H9 (cell line): ENCODE measurements at regions not wholly inside any gene's neighbourhood (a gene's known extent, or its start where the extent isn't known, plus 50 kb on each side); places are given as distances from the start of the nearest gene placed in this dataset.

Source experiments
- DNase-seq: peaks from one replicate; pipeline ENCODE4 v3.0.0-alpha.2; 2017
- H2AFZ ChIP-seq: one replicate; pipeline ENCODE4 v1.6.1; 2013; ENCODE audit warnings: mild to moderate bottlenecking, low read length, control low read depth, moderate library complexity
- H2AK5ac ChIP-seq: 2 replicates; pipeline ENCODE4 v1.6.1; 2013; ENCODE audit warnings: low read length, control low read depth, mixed read lengths; ENCODE audit not compliant: insufficient read length
- H2BK120ac ChIP-seq: one replicate; pipeline ENCODE4 v1.6.1; 2013; ENCODE audit warnings: low read depth, mild to moderate bottlenecking, low read length, control low read depth, inconsistent platforms; ENCODE audit not compliant: poor library complexity, severe bottlenecking
- H2BK12ac ChIP-seq: 2 replicates; pipeline ENCODE4 v1.6.1; 2013; ENCODE audit warnings: low read length, control low read depth, mixed read lengths, low read depth; ENCODE audit not compliant: insufficient read length
- H2BK15ac ChIP-seq: 2 replicates; pipeline ENCODE4 v1.6.1; 2013; ENCODE audit warnings: low read depth, low read length, control low read depth
- H2BK20ac ChIP-seq: one replicate; pipeline ENCODE4 v1.6.1; 2013; ENCODE audit warnings: low read depth, mild to moderate bottlenecking, low read length, control low read depth, inconsistent platforms; ENCODE audit not compliant: poor library complexity, severe bottlenecking
- H2BK5ac ChIP-seq: 2 replicates; pipeline ENCODE4 v1.6.1; 2013; ENCODE audit warnings: low read length, control low read depth, mixed read lengths; ENCODE audit not compliant: insufficient read length
- H3K14ac ChIP-seq: 2 replicates; pipeline ENCODE4 v1.6.1; 2013; ENCODE audit warnings: low read length, control low read depth; ENCODE audit not compliant: insufficient read depth
- H3K18ac ChIP-seq: 2 replicates; pipeline ENCODE4 v1.6.1; 2013; ENCODE audit warnings: low read depth, mild to moderate bottlenecking, mixed read lengths, low read length, control low read depth; ENCODE audit not compliant: insufficient read length
- H3K23ac ChIP-seq: 2 replicates; pipeline ENCODE4 v1.6.1; 2013; ENCODE audit warnings: low read length, control low read depth, mixed read lengths, low read depth; ENCODE audit not compliant: insufficient read length
- H3K23me2 ChIP-seq: 2 replicates; pipeline ENCODE4 v1.6.1; 2013; ENCODE audit warnings: low read depth, mild to moderate bottlenecking, mixed read lengths, low read length, control low read depth; ENCODE audit not compliant: insufficient read length, poor library complexity, severe bottlenecking
- H3K27ac ChIP-seq: 2 replicates; pipeline ENCODE4 v1.5.1; 2013; ENCODE audit warnings: low read length, control low read depth, mixed read lengths, low read depth; ENCODE audit not compliant: insufficient read length
- H3K27me3 ChIP-seq: 2 replicates; pipeline ENCODE4 v1.6.1; 2013; ENCODE audit warnings: low read length, control low read depth, inconsistent platforms; ENCODE audit not compliant: insufficient read depth
- H3K4ac ChIP-seq: 2 replicates; pipeline ENCODE4 v1.6.1; 2013; ENCODE audit warnings: low read depth, mild to moderate bottlenecking, control low read depth, inconsistent platforms, low read length, moderate library complexity
- H3K4me1 ChIP-seq: 2 replicates; pipeline ENCODE4 v1.6.1; 2013; ENCODE audit warnings: low read length, control low read depth, inconsistent platforms; ENCODE audit not compliant: insufficient read depth
- H3K4me2 ChIP-seq: 2 replicates; pipeline ENCODE4 v1.6.1; 2013; ENCODE audit warnings: low read length, control low read depth, mixed read lengths; ENCODE audit not compliant: insufficient read length, insufficient read depth
- H3K56ac ChIP-seq: 2 replicates; pipeline ENCODE4 v1.6.1; 2013; ENCODE audit warnings: low read depth, mild to moderate bottlenecking, mixed read lengths, low read length, control low read depth; ENCODE audit not compliant: insufficient read length
- H3K79me1 ChIP-seq: 2 replicates; pipeline ENCODE4 v1.6.1; 2013; ENCODE audit warnings: low read depth, mild to moderate bottlenecking, moderate library complexity, low read length, control low read depth, inconsistent platforms; ENCODE audit not compliant: insufficient read depth, poor library complexity, severe bottlenecking
- H3K79me2 ChIP-seq: 2 replicates; pipeline ENCODE4 v1.6.1; 2013; ENCODE audit warnings: low read length, control low read depth, inconsistent platforms; ENCODE audit not compliant: insufficient read depth
- H3K9ac ChIP-seq: 2 replicates; pipeline ENCODE4 v1.6.1; 2013; ENCODE audit warnings: low read length, control low read depth, mixed read lengths; ENCODE audit not compliant: insufficient read length; ENCODE audit errors: extremely low read depth
- H3K9me3 ChIP-seq: one replicate; pipeline ENCODE4 v1.6.1; 2013; ENCODE audit warnings: low read depth, low read length, inconsistent platforms; ENCODE audit not compliant: control insufficient read depth
- H3T11ph ChIP-seq: one replicate; pipeline ENCODE4 v1.6.1; 2013; ENCODE audit warnings: mild to moderate bottlenecking, low read length, control low read depth, inconsistent platforms
- H4K20me1 ChIP-seq: one replicate; pipeline ENCODE4 v1.6.1; 2013; ENCODE audit not compliant: control insufficient read depth, insufficient read length, insufficient read depth
- H4K5ac ChIP-seq: 2 replicates; pipeline ENCODE4 v1.6.1; 2013; ENCODE audit warnings: low read depth, mild to moderate bottlenecking, mixed read lengths, low read length, control low read depth; ENCODE audit not compliant: insufficient read length
- H4K8ac ChIP-seq: replicated peaks from 2 replicates; pipeline ENCODE4 v1.6.1; 2013; ENCODE audit warnings: low read length, control low read depth, mixed read lengths, low read depth; ENCODE audit not compliant: insufficient read length
- H4K91ac ChIP-seq: 2 replicates; pipeline ENCODE4 v1.6.1; 2013; ENCODE audit warnings: low read depth, mild to moderate bottlenecking, moderate library complexity, mixed read lengths, low read length, control low read depth; ENCODE audit not compliant: insufficient read length
- H3K27ac Mint-ChIP-seq, 3 experiments: 2 replicates in 2 of 3; 3 replicates in 1 of 3; pipeline ENCODE4 v1.8.0; 2020 to 2021; ENCODE audit warnings: mixed read lengths in 3 of 3, mild to moderate bottlenecking in 1 of 3, moderate library complexity in 1 of 3
- H3K27me3 Mint-ChIP-seq: 2 replicates; pipeline ENCODE4 v1.8.0; 2021; ENCODE audit warnings: low read depth, mild to moderate bottlenecking, moderate library complexity, mixed read lengths
- H3K36me3 Mint-ChIP-seq, 3 experiments: 2 replicates in 2 of 3; 3 replicates in 1 of 3; pipeline ENCODE4 v1.8.0; 2020 to 2021; ENCODE audit warnings: low read depth in 3 of 3, mixed read lengths in 3 of 3; ENCODE audit not compliant: insufficient read depth in 1 of 3
- H3K4me1 Mint-ChIP-seq, 2 experiments: 2 replicates each; pipeline ENCODE4 v1.8.0; 2020; ENCODE audit warnings: mixed read lengths in 2 of 2
- H3K4me3 Mint-ChIP-seq, 2 experiments: 2 replicates in 1 of 2; 3 replicates in 1 of 2; pipeline ENCODE4 v1.8.0; 2020 to 2021; ENCODE audit warnings: mild to moderate bottlenecking in 2 of 2, mixed read lengths in 2 of 2, moderate library complexity in 1 of 2
- H3K9me3 Mint-ChIP-seq, 2 experiments: 2 replicates in 1 of 2; 3 replicates in 1 of 2; pipeline ENCODE4 v1.8.0; 2020; ENCODE audit warnings: mild to moderate bottlenecking in 2 of 2, mixed read lengths in 2 of 2, moderate library complexity in 1 of 2
- CTCF ChIP-seq: fragments of 200-600 bp; sonication (generic); conservative IDR thresholded peaks from 3 replicates; pipeline ENCODE4 v1.8.0; 2021; ENCODE audit warnings: antibody characterized with exemption, mild to moderate bottlenecking
- WGBS: extraction: QIAGEN DNeasy Blood & Tissue Kit; methylation state at CpG from one replicate; pipeline ENCODE4 v1.1.7; 2013; ENCODE audit warnings: missing lambda C conversion rate, low lambda C conversion rate, mixed read lengths; ENCODE audit not compliant: insufficient read length; ENCODE audit errors: extremely low coverage; 5-methylcytosine and 5-hydroxymethylcytosine counted together

GRCh38 chr10:128614016-128614605 lies 487.9 kb upstream of the MKI67 start:
- no peaks in the 10 kb centered on the region for H4K20me1 ChIP-seq
- no peak overlapping the region for H4K8ac ChIP-seq
- Mint-ChIP-seq H3K4me3 (no peak overlapping the region), H3K9me3 (no peaks in the 10 kb centered on the region; a peak in 1 of 5 replicates), H3K27ac (no peak overlapping the region), H3K27me3 (peaks cover 5% of the 10 kb centered on the region), H3K4me1 (no peaks in the 10 kb centered on the region), H3K36me3 (no peaks in the 10 kb centered on the region; a peak in 1 of 7 replicates)
- H2BK15ac ChIP-seq: no peak overlapping the region
- WGBS: no CpG with 5 or more reads among the region's 11 CpGs
- no peak overlapping the region for H2BK5ac ChIP-seq
- no peaks in the 10 kb centered on the region; the same call in 1 of the 2 replicates for H3K27me3 ChIP-seq
- H2BK20ac ChIP-seq: no peak overlapping the region
- no peak overlapping the region for H3K14ac ChIP-seq
- H2BK120ac ChIP-seq: no peak overlapping the region
- no peak for DNase-seq
- H4K91ac ChIP-seq: no peak overlapping the region
- H3K23ac ChIP-seq: no peak overlapping the region
- no peak overlapping the region for H2AFZ ChIP-seq
- H3T11ph ChIP-seq: no peak overlapping the region
- H3K23me2 ChIP-seq: no peaks in the 10 kb centered on the region
- no peak overlapping the region for H3K4me2 ChIP-seq
- no peaks in the 10 kb centered on the region for H3K79me1 ChIP-seq
- no peak overlapping the region for H3K56ac ChIP-seq
- H3K9me3 ChIP-seq: no peaks in the 10 kb centered on the region
- H2BK12ac ChIP-seq: no peak overlapping the region
- H3K4ac ChIP-seq: no peak overlapping the region
- H3K27ac ChIP-seq: no peak overlapping the region
- no peaks in the 10 kb centered on the region for H3K79me2 ChIP-seq
- H3K9ac ChIP-seq: no peak overlapping the region
- TF ChIP-seq CTCF: no peak
- H2AK5ac ChIP-seq: no peak overlapping the region
- no peaks in the 10 kb centered on the region for H3K4me1 ChIP-seq
- H3K18ac ChIP-seq: no peak overlapping the region
- no peak overlapping the region for H4K5ac ChIP-seq
